Calu3 (cell line): ENCODE measurements at regions not wholly inside any gene's neighbourhood (a gene's known extent, or its start where the extent isn't known, plus 50 kb on each side); places are given as distances from the start of the nearest gene placed in this dataset.

ENCODE experiments used
- BruUV-seq: library from RNA; stranded (reverse); fragments of 400-500 nt; replicated peaks from 2 replicates; lab custom pipeline; 2021; lab: Mats Ljungman, UMichigan
- CTCF ChIA-PET: fragments of 300-600 bp; sonication (Branson Sonifier 250); formaldehyde crosslinking; loops from one replicate; lab custom pipeline; 2022; ENCODE audit warnings: antibody characterized with exemption; lab: Charles Lee
- DNase-seq: peaks from one replicate; pipeline ENCODE4 v3.0.0; 2022
- H3K27ac Mint-ChIP-seq: one replicate; pipeline ENCODE4 v1.8.0; 2022; ENCODE audit warnings: mixed read lengths; ENCODE audit not compliant: unreplicated experiment
- H3K27me3 Mint-ChIP-seq: one replicate; pipeline ENCODE4 v1.8.0; 2022; ENCODE audit warnings: mixed read lengths; ENCODE audit not compliant: unreplicated experiment
- H3K36me3 Mint-ChIP-seq: one replicate; pipeline ENCODE4 v1.8.0; 2022; ENCODE audit warnings: mild to moderate bottlenecking, moderate library complexity, mixed read lengths; ENCODE audit not compliant: insufficient read depth, unreplicated experiment
- H3K4me1 Mint-ChIP-seq: one replicate; pipeline ENCODE4 v1.8.0; 2022; ENCODE audit warnings: mild to moderate bottlenecking, low read depth, mixed read lengths; ENCODE audit not compliant: unreplicated experiment
- H3K4me3 Mint-ChIP-seq: one replicate; pipeline ENCODE4 v1.8.0; 2022; ENCODE audit warnings: mild to moderate bottlenecking, low read depth, moderate library complexity, mixed read lengths; ENCODE audit not compliant: unreplicated experiment
- H3K9me3 Mint-ChIP-seq: one replicate; pipeline ENCODE4 v1.8.0; 2022; ENCODE audit warnings: low read depth, mixed read lengths; ENCODE audit not compliant: unreplicated experiment
- CTCF ChIP-seq: fragments of 200-600 bp; IDR thresholded peaks from one replicate; pipeline ENCODE4 v1.8.0; 2022; ENCODE audit warnings: antibody characterized with exemption; ENCODE audit not compliant: unreplicated experiment
- intact Hi-C: fragments of 100-400 bp; cut with micrococcal nuclease; formaldehyde crosslinking; loops from one replicate; pipeline ENCODE4 v1.10.0; 2022; ENCODE audit not compliant: unreplicated experiment

GRCh38 chr13:60286707-60287106 is 110.3 kb upstream of the TDRD3 start:
- Mint-ChIP-seq H3K27ac (no peak overlapping the region), H3K9me3 (no peaks in the 10 kb centered on the region), H3K4me3 (no peak overlapping the region), H3K4me1 (no peaks in the 10 kb centered on the region), H3K27me3 (no peaks in the 10 kb centered on the region), H3K36me3 (no peaks in the 10 kb centered on the region)
- no peak for TF ChIP-seq CTCF
- no TSS peak for BruUV-seq
- intact Hi-C loops, result no loop called here
- CTCF ChIA-PET, result no interaction called here
- DNase-seq, result no peak

- Mint-ChIP-seq H3K27ac (no peak overlapping the region), H3K4me3 (no peak overlapping the region), H3K27me3 (no peaks in the 10 kb centered on the region), H3K9me3 (no peaks in the 10 kb centered on the region), H3K4me1 (no peaks in the 10 kb centered on the region), H3K36me3 (no peaks in the 10 kb centered on the region)
- TF ChIP-seq CTCF, result no peak
- BruUV-seq, result no TSS peak
- no peak for DNase-seq
- intact Hi-C loops, result no loop called here
- CTCF ChIA-PET, result no interaction called here
These were observed 108.5 kb upstream of the TDRD3 start for GRCh38 chr13:60288569-60288968.

- intact Hi-C loops, result no loop called here
- H3K27ac Mint-ChIP-seq, result no peak overlapping the region
- H3K4me3 Mint-ChIP-seq, result no peak overlapping the region
- H3K27me3 Mint-ChIP-seq, result no peaks in the 10 kb centered on the region
- no peak for DNase-seq
- CTCF ChIA-PET, result no interaction called here
- TF ChIP-seq CTCF, result no peak
- no TSS peak for BruUV-seq
- H3K9me3 Mint-ChIP-seq, result no peaks in the 10 kb centered on the region
- no peaks in the 10 kb centered on the region for H3K4me1 Mint-ChIP-seq
- H3K36me3 Mint-ChIP-seq, result no peaks in the 10 kb centered on the region
These were observed 93.9 kb upstream of the TDRD3 start for GRCh38 chr13:60303166-60303565.

GRCh38 chr13:60311527-60311926 is 85.5 kb upstream of the TDRD3 start:
- no peaks in the 10 kb centered on the region for H3K27me3 Mint-ChIP-seq
- CTCF ChIA-PET, result no interaction called here
- H3K9me3 Mint-ChIP-seq, result no peaks in the 10 kb centered on the region
- intact Hi-C loops, result no loop called here
- H3K4me3 Mint-ChIP-seq, result no peak overlapping the region
- DNase-seq, result no peak
- no peaks in the 10 kb centered on the region for H3K36me3 Mint-ChIP-seq
- no peaks in the 10 kb centered on the region for H3K4me1 Mint-ChIP-seq
- no peak overlapping the region for H3K27ac Mint-ChIP-seq
- no peak for TF ChIP-seq CTCF
- no TSS peak for BruUV-seq
